ENCODE measurements at regions not wholly inside any gene's neighbourhood (a gene's known extent, or its start where the extent isn't known, plus 50 kb on each side); places are given as distances from the start of the nearest gene placed in this dataset.

DNA sequence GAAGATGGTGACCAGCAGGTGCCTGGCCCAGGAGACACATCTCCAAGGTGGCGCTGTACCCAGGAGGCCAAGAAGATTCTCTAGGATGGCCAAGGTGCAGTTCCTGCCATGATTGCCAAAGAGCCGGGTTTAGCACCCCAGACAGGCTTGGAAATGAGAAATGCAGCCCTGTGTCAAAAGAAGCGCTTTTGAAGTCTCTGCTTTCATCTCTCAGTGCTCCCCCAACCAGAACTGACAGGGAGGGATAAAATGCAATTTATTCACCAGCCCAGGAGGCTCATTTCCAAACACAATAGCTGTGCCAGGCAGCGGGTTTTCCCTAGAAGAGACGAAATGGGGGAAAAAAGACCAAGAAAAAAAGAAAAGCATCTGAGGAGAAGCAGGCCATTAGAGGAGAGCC lies 195.9 kb upstream of the NCAM1 start:
- H3K27me3 ChIP-seq (ENCODE audit: control insufficient read depth in 2 of 2, insufficient read depth in 2 of 2, low read length in 2 of 2) = no peaks in the 10 kb centered on the region
- no peak for TF ChIP-seq CTCF (IDR thresholded peaks at IDR 0.05)
- H3K27ac Mint-ChIP-seq = no peak overlapping the region
- H4K20me1 ChIP-seq (ENCODE audit: insufficient read depth, low read length) = no peaks in the 10 kb centered on the region
- H3K4me3 ChIP-seq (replicated peaks in 1 of 3; ENCODE audit: low read depth in 2 of 3, low read length in 3 of 3) = no peak overlapping the region
- H3K9me3 Mint-ChIP-seq = peaks cover 0 to 2% (median 0%) of the 10 kb centered on the region in 7 donors
- H3K4me1 ChIP-seq (ENCODE audit: control insufficient read depth in 1 of 2, insufficient read depth in 2 of 2, low read length in 2 of 2) = no peaks in the 10 kb centered on the region
- H3K27ac ChIP-seq (ENCODE audit: low read depth in 1 of 2, low read length in 2 of 2) = no peak overlapping the region
- no peak for DNase-seq
- no peaks in the 10 kb centered on the region for H3K36me3 Mint-ChIP-seq
- no peaks in the 10 kb centered on the region for H3K9me3 ChIP-seq (replicated peaks in 1 of 2; ENCODE audit: control insufficient read depth in 1 of 2, insufficient read depth in 1 of 2, low read length in 2 of 2)
- WGBS (ENCODE audit: insufficient coverage) = 98% methylated on average over 3 of the region's 5 CpGs
- H3K9ac ChIP-seq (ENCODE audit: insufficient read depth, low read length, poor library complexity, severe bottlenecking) = no peak overlapping the region
- no peak overlapping the region for H3K4me3 Mint-ChIP-seq
- intact Hi-C loops (cut with micrococcal nuclease) = no loop called here
- H2AFZ ChIP-seq (ENCODE audit: insufficient read depth, low read depth, low read length, poor library complexity, severe bottlenecking) = no peak overlapping the region
- no peaks in the 10 kb centered on the region for H3K79me2 ChIP-seq (ENCODE audit: insufficient read depth, low read length)
- no peaks in the 10 kb centered on the region for H3K4me1 Mint-ChIP-seq
- no peaks in the 10 kb centered on the region for H3K36me3 ChIP-seq (replicated peaks in 1 of 2; ENCODE audit: control insufficient read depth in 1 of 2, insufficient read depth in 2 of 2, low read length in 2 of 2)
- H3K4me2 ChIP-seq (replicated peaks; ENCODE audit: extremely low read depth, low read length, poor library complexity, severe bottlenecking) = no peak overlapping the region
- H3K27me3 Mint-ChIP-seq (ENCODE audit: low read depth in 3 of 3) = peaks cover 0 to 7% (median 2%) of the 10 kb centered on the region in 3 donors

GRCh38 chr11:112769170-112769569 lies 192.1 kb upstream of the NCAM1 start:
- H3K4me3 Mint-ChIP-seq = no peak overlapping the region
- no peak overlapping the region for H3K27ac Mint-ChIP-seq
- Histone ChIP-seq H3K79me2 (ENCODE audit: insufficient read depth, low read length) (no peaks in the 10 kb centered on the region), H3K9me3 (replicated peaks in 1 of 2; ENCODE audit: control insufficient read depth in 1 of 2, insufficient read depth in 1 of 2, low read length in 2 of 2) (no peaks in the 10 kb centered on the region), H4K20me1 (ENCODE audit: insufficient read depth, low read length) (no peaks in the 10 kb centered on the region), H3K4me3 (replicated peaks in 1 of 3; ENCODE audit: low read depth in 2 of 3, low read length in 3 of 3) (no peak overlapping the region), H3K4me2 (replicated peaks; ENCODE audit: extremely low read depth, low read length, poor library complexity, severe bottlenecking) (no peak overlapping the region), H3K27ac (ENCODE audit: low read depth in 1 of 2, low read length in 2 of 2) (no peak overlapping the region), H3K36me3 (replicated peaks in 1 of 2; ENCODE audit: control insufficient read depth in 1 of 2, insufficient read depth in 2 of 2, low read length in 2 of 2) (no peaks in the 10 kb centered on the region), H3K4me1 (ENCODE audit: control insufficient read depth in 1 of 2, insufficient read depth in 2 of 2, low read length in 2 of 2) (peaks cover 3 to 4% of the 10 kb centered on the region in 2 donors), H2AFZ (ENCODE audit: insufficient read depth, low read depth, low read length, poor library complexity, severe bottlenecking) (no peak overlapping the region), H3K9ac (ENCODE audit: insufficient read depth, low read length, poor library complexity, severe bottlenecking) (no peak overlapping the region), H3K27me3 (ENCODE audit: control insufficient read depth in 2 of 2, insufficient read depth in 2 of 2, low read length in 2 of 2) (no peaks in the 10 kb centered on the region)
- intact Hi-C loops (cut with micrococcal nuclease) = no loop called here
- H3K4me1 Mint-ChIP-seq = no peaks in the 10 kb centered on the region
- no peak for DNase-seq
- TF ChIP-seq CTCF (IDR thresholded peaks at IDR 0.05) = no peak
- peaks cover 0 to 7% (median 0%) of the 10 kb centered on the region in 7 donors for H3K9me3 Mint-ChIP-seq
- H3K27me3 Mint-ChIP-seq (ENCODE audit: low read depth in 3 of 3) = peaks cover 0 to 2% (median 2%) of the 10 kb centered on the region in 3 donors
- no CpG with 5 or more reads among the region's 5 CpGs for WGBS (ENCODE audit: insufficient coverage)
- no peaks in the 10 kb centered on the region for H3K36me3 Mint-ChIP-seq
